PFSK-1 (cell line): ENCODE measurements at regions not wholly inside any gene's neighbourhood (a gene's known extent, or its start where the extent isn't known, plus 50 kb on each side); places are given as distances from the start of the nearest gene placed in this dataset.

Experiments used
- FOXP2 ChIP-seq: optimal IDR thresholded peaks from 2 replicates; pipeline ENCODE3; 2011; ENCODE audit warnings: borderline replicate concordance, control low read depth, inconsistent platforms; ENCODE audit not compliant: insufficient read depth; ENCODE audit errors: extremely low read length, extremely low read depth
- POLR2AphosphoS5 ChIP-seq: IDR thresholded peaks from 2 replicates; pipeline ENCODE4 v1.6.1; 2012; ENCODE audit warnings: low read depth, mild to moderate bottlenecking, control low read depth, low read length, moderate library complexity
- SIN3A ChIP-seq: IDR thresholded peaks from 2 replicates; pipeline ENCODE4 v1.6.1; 2012; ENCODE audit warnings: mild to moderate bottlenecking, low read length, moderate library complexity, borderline replicate concordance; ENCODE audit not compliant: insufficient read depth
- TAF1 ChIP-seq: IDR thresholded peaks from 2 replicates; pipeline ENCODE4 v1.6.1; 2012; ENCODE audit warnings: low read length, control low read depth, borderline replicate concordance; ENCODE audit not compliant: insufficient read depth
- TF ChIP-seq, protein P1 (sequence below), 2 experiments: IDR thresholded peaks; 2 replicates each; pipeline versions ENCODE4 v1.6.1 to v1.8.0; 2011 to 2012; ENCODE audit warnings: low read depth in 2 of 2, low read length in 2 of 2, control low read depth in 1 of 2, inconsistent platforms in 1 of 2, mild to moderate bottlenecking in 1 of 2, moderate library complexity in 1 of 2; ENCODE audit not compliant: insufficient read depth in 1 of 2

DNA sequence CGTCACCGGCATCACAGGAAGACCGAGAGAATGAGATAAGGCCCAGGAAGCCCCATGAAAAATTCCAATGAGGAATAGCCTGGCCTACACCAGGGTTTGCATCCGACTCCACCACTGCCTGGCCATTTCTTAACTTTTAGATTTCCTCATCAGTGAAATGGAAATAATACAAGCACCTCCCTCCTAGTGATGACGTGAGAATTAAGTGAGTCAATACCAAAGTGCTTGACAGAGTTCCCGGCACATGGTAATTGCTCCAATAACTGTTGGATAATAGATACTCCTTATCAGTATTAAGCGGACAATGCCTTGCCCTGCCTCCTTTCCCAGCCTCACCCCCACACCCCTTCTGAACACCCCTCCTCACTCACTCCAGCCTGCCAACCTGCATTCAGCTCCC lies 105.4 kb downstream of the TLE3 start:
- TF ChIP-seq POLR2AphosphoS5 (no peak), SIN3A (no peak), FOXP2 (no peak), TAF1 (no peak)
- TF ChIP-seq, protein P1, sequence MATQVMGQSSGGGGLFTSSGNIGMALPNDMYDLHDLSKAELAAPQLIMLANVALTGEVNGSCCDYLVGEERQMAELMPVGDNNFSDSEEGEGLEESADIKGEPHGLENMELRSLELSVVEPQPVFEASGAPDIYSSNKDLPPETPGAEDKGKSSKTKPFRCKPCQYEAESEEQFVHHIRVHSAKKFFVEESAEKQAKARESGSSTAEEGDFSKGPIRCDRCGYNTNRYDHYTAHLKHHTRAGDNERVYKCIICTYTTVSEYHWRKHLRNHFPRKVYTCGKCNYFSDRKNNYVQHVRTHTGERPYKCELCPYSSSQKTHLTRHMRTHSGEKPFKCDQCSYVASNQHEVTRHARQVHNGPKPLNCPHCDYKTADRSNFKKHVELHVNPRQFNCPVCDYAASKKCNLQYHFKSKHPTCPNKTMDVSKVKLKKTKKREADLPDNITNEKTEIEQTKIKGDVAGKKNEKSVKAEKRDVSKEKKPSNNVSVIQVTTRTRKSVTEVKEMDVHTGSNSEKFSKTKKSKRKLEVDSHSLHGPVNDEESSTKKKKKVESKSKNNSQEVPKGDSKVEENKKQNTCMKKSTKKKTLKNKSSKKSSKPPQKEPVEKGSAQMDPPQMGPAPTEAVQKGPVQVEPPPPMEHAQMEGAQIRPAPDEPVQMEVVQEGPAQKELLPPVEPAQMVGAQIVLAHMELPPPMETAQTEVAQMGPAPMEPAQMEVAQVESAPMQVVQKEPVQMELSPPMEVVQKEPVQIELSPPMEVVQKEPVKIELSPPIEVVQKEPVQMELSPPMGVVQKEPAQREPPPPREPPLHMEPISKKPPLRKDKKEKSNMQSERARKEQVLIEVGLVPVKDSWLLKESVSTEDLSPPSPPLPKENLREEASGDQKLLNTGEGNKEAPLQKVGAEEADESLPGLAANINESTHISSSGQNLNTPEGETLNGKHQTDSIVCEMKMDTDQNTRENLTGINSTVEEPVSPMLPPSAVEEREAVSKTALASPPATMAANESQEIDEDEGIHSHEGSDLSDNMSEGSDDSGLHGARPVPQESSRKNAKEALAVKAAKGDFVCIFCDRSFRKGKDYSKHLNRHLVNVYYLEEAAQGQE (IDR thresholded peaks at IDR 0.05; ENCODE audit: insufficient read depth in 1 of 2, low read depth in 2 of 2, low read length in 2 of 2): no peak

- TF ChIP-seq, protein P1 (IDR thresholded peaks at IDR 0.05; ENCODE audit: insufficient read depth in 1 of 2, low read depth in 2 of 2, low read length in 2 of 2): no peak
- TF ChIP-seq TAF1: no peak
- no peak for TF ChIP-seq POLR2AphosphoS5
- TF ChIP-seq FOXP2: no peak
- no peak for TF ChIP-seq SIN3A
Observed at GRCh38 chr15:69994429-69995205, 103.1 kb downstream of the TLE3 start.

DNA sequence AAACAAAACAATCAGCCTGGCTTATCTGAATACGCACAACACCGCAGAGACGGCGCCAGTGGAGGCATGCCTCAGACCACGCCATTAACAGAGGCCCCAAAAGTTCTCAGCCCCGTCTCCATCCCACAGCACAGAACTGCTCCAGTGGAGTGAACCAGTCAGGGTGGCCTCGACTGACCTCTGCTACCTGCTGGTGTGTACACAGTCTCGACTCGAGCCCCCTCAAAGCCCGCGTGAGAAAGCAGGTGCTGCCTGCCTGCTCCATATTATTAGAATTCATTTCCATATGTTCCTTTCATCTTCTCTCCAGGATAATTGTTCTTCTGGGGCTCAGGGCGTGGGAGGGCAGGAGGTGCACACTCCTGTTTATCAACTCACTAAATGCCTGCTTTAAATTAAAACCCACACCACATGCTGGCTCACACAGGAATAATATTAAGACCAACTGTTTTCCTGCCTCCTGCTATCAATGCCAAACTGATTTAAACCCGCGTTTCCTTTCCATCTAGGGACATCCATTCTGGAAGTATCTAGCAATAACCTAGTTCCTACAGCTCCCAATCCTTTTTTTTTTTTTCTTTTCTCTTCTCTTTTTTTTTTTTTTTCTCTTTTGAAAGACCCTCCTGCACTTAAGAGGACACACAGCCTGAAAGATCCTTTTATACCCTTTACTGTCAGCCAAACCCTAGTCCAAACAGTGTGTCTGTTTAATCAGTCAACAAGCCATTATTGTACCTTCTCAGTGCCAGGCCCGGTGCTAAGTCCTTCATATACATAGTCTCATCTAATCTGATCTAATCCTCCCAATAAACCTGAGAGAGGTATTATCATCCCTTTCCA lies 101.2 kb downstream of the TLE3 start:
- TF ChIP-seq SIN3A (no peak), POLR2AphosphoS5 (no peak), FOXP2 (no peak)

- TF ChIP-seq SIN3A: no peak
- no peak for TF ChIP-seq POLR2AphosphoS5
- no peak for TF ChIP-seq TAF1
- TF ChIP-seq, protein P1 (IDR thresholded peaks at IDR 0.05; ENCODE audit: insufficient read depth in 1 of 2, low read depth in 2 of 2, low read length in 2 of 2): no peak
- TF ChIP-seq FOXP2: no peak
Observed at GRCh38 chr15:69997161-69997485, 100.6 kb downstream of the TLE3 start.
